ENCODE measurements at regions not wholly inside any gene's neighbourhood (a gene's known extent, or its start where the extent isn't known, plus 50 kb on each side); places are given as distances from the start of the nearest gene placed in this dataset.

GRCh38 chr16:5422047-5422446 lies 324.5 kb upstream of the EEF2KMT start:
- TF ChIP-seq CTCF (IDR thresholded peaks at IDR 0.05; ENCODE audit: low read depth, low read length) (no peak), EZH2phosphoT487 (IDR thresholded peaks at IDR 0.05; ENCODE audit: low read depth) (no peak)
